ENCODE measurements at regions not wholly inside any gene's neighbourhood (a gene's known extent, or its start where the extent isn't known, plus 50 kb on each side); places are given as distances from the start of the nearest gene placed in this dataset.

- DNase-seq = no peak
- no peak for TF ChIP-seq CTCF (IDR thresholded peaks at IDR 0.05; ENCODE audit: low read depth, low read length)
- H3K27me3 ChIP-seq (ENCODE audit: insufficient read depth, low read depth, severe bottlenecking) = peaks cover 5% of the 10 kb centered on the region
- H3K4me3 ChIP-seq (ENCODE audit: low read depth, low read length) = no peak overlapping the region
- no peaks in the 10 kb centered on the region for H3K9me3 ChIP-seq (ENCODE audit: severe bottlenecking)
- no peak overlapping the region for H3K27ac ChIP-seq
- no peaks in the 10 kb centered on the region for H3K36me3 ChIP-seq
Measured at GRCh38 chr7:26951407-26951950, 87.1 kb upstream of the SKAP2 start.

GRCh38 chr7:26950889-26951288 is 86.5 kb upstream of the SKAP2 start:
- no peaks in the 10 kb centered on the region for H3K9me3 ChIP-seq (ENCODE audit: severe bottlenecking)
- H3K36me3 ChIP-seq = no peaks in the 10 kb centered on the region
- peaks cover 5% of the 10 kb centered on the region for H3K27me3 ChIP-seq (ENCODE audit: insufficient read depth, low read depth, severe bottlenecking)
- no peak for TF ChIP-seq CTCF (IDR thresholded peaks at IDR 0.05; ENCODE audit: low read depth, low read length)
- DNase-seq = no peak
- H3K4me3 ChIP-seq (ENCODE audit: low read depth, low read length) = no peak overlapping the region
- H3K27ac ChIP-seq = no peak overlapping the region

GRCh38 chr7:26949319-26949718 is 84.9 kb upstream of the SKAP2 start:
- no peak for DNase-seq
- Histone ChIP-seq H3K9me3 (ENCODE audit: severe bottlenecking) (no peaks in the 10 kb centered on the region), H3K27ac (no peak overlapping the region)

GRCh38 chr7:26948617-26949118 is 84.3 kb upstream of the SKAP2 start:
- no peak overlapping the region for H3K27ac ChIP-seq
- no peak for TF ChIP-seq CTCF (IDR thresholded peaks at IDR 0.05; ENCODE audit: low read depth, low read length)
- peaks cover 5% of the 10 kb centered on the region for H3K27me3 ChIP-seq (ENCODE audit: insufficient read depth, low read depth, severe bottlenecking)
- H3K36me3 ChIP-seq = no peaks in the 10 kb centered on the region
- no peak for DNase-seq
- no peaks in the 10 kb centered on the region for H3K9me3 ChIP-seq (ENCODE audit: severe bottlenecking)
- H3K4me3 ChIP-seq (ENCODE audit: low read depth, low read length) = no peak overlapping the region

More at GRCh38 chr7:26949319-26949718, 84.9 kb upstream of the SKAP2 start:
- Histone ChIP-seq H3K27me3 (ENCODE audit: insufficient read depth, low read depth, severe bottlenecking) (peaks cover 5% of the 10 kb centered on the region), H3K4me3 (ENCODE audit: low read depth, low read length) (no peak overlapping the region), H3K36me3 (no peaks in the 10 kb centered on the region)
- no peak for TF ChIP-seq CTCF (IDR thresholded peaks at IDR 0.05; ENCODE audit: low read depth, low read length)

- H3K27me3 ChIP-seq (ENCODE audit: insufficient read depth, low read depth, severe bottlenecking) = peaks cover 3% of the 10 kb centered on the region
- H3K36me3 ChIP-seq = no peaks in the 10 kb centered on the region
- H3K4me3 ChIP-seq (ENCODE audit: low read depth, low read length) = no peak overlapping the region
- no peaks in the 10 kb centered on the region for H3K9me3 ChIP-seq (ENCODE audit: severe bottlenecking)
- TF ChIP-seq CTCF (IDR thresholded peaks at IDR 0.05; ENCODE audit: low read depth, low read length) = no peak
- DNase-seq = no peak
- no peak overlapping the region for H3K27ac ChIP-seq
Measured at GRCh38 chr7:26944501-26945358, 80.3 kb upstream of the SKAP2 start.
